GM19351 (cell line): ENCODE measurements at regions not wholly inside any gene's neighbourhood (a gene's known extent, or its start where the extent isn't known, plus 50 kb on each side); places are given as distances from the start of the nearest gene placed in this dataset.
A peak's percentile ranks its signal among the peaks of the same experiment; 100 is the strongest.
"Not testable (repeated sequence)": the region's sequence is repeated elsewhere in the genome, so short reads cannot be mapped to it uniquely, and the experiment has no call there.

Source experiments
- ATAC-seq: cut with Tn5 transposase; IDR thresholded peaks from one replicate; pipeline ENCODE4 v1.9.1; 2021; ENCODE audit warnings: mild to moderate bottlenecking, moderate library complexity; ENCODE audit not compliant: unreplicated experiment

- no peak for ATAC-seq
Observed at GRCh38 chr5:85972539-85972938, 645.2 kb upstream of the COX7C start.

- no peak for ATAC-seq
Observed at GRCh38 chr5:85985167-85985566, 632.6 kb upstream of the COX7C start.

- ATAC-seq = no peak
Observed at GRCh38 chr5:85990998-85991397, 626.7 kb upstream of the COX7C start.

GRCh38 chr5:85994653-85995052 is 623.1 kb upstream of the COX7C start:
- ATAC-seq = not testable (repeated sequence)

- ATAC-seq = no peak
Observed at GRCh38 chr5:85998656-85999055, 619.1 kb upstream of the COX7C start.

- ATAC-seq = no peak
Observed at GRCh38 chr5:86008293-86008692, 609.4 kb upstream of the COX7C start.

- ATAC-seq = no peak
Observed at GRCh38 chr5:86008704-86009103, 609.0 kb upstream of the COX7C start.

GRCh38 chr5:86011937-86012336 is 605.8 kb upstream of the COX7C start:
- no peak for ATAC-seq

GRCh38 chr5:86029308-86029707 is 588.4 kb upstream of the COX7C start:
- no peak for ATAC-seq

GRCh38 chr5:86030753-86031152 is 587.0 kb upstream of the COX7C start:
- ATAC-seq = no peak

GRCh38 chr5:86038566-86038965 is 579.2 kb upstream of the COX7C start:
- ATAC-seq = no peak

GRCh38 chr5:86039351-86039750 is 578.4 kb upstream of the COX7C start:
- no peak for ATAC-seq

GRCh38 chr5:86070719-86071118 is 547.0 kb upstream of the COX7C start:
- no peak for ATAC-seq

GRCh38 chr5:86074297-86074696 is 543.4 kb upstream of the COX7C start:
- ATAC-seq = no peak

- ATAC-seq = no peak
Observed at GRCh38 chr5:86075139-86075538, 542.6 kb upstream of the COX7C start.

GRCh38 chr5:86095092-86095491 is 522.6 kb upstream of the COX7C start:
- ATAC-seq = no peak

- ATAC-seq = no peak
Observed at GRCh38 chr5:86101966-86102365, 515.8 kb upstream of the COX7C start.

GRCh38 chr5:86108825-86109224 is 508.9 kb upstream of the COX7C start:
- no peak for ATAC-seq

GRCh38 chr5:86112249-86112648 is 505.5 kb upstream of the COX7C start:
- ATAC-seq = no peak

GRCh38 chr5:86115164-86115563 is 502.6 kb upstream of the COX7C start:
- ATAC-seq = no peak

GRCh38 chr5:86118542-86118941 is 499.2 kb upstream of the COX7C start:
- peak; percentile 62 for ATAC-seq

- ATAC-seq = no peak
Observed at GRCh38 chr5:86124333-86124732, 493.4 kb upstream of the COX7C start.

GRCh38 chr5:86125731-86126601 is 491.8 kb upstream of the COX7C start:
- ATAC-seq = no peak
